Endothelial cell of hepatic sinusoid (primary cell): ENCODE measurements at regions not wholly inside any gene's neighbourhood (a gene's known extent, or its start where the extent isn't known, plus 50 kb on each side); places are given as distances from the start of the nearest gene placed in this dataset.

Experiments
- in situ Hi-C: cut with HindIII; loops from 2 replicates; pipeline ENCODE4 v1.10.0; 2017; ENCODE audit warnings: low sequenced_read_pairs

GRCh38 chr1:220979371-220979770 lies 100.1 kb downstream of the HLX start:
- in situ Hi-C loops, result no loop called here

DNA sequence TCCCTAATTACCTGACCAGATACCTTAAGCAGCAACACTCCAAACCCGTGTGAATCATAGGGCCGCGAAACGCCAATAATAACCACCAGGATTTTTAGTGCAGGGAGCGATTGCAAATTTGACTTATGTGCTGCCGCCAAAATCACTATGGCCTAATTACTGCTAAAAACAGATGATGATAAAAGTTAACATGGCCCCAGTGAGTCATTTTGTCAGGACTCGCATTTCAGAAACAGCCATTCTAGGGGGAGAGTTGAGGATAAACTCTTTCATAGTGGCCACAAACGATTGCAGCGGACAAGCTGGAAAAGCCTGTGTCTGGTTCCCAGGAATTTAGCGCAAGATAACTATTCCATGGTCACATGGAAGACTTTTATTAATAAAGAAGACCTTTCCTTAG lies 103.4 kb downstream of the HLX start:
- in situ Hi-C loops, result no loop called here

- in situ Hi-C loops, result no loop called here
Measured at GRCh38 chr1:220983877-220984635, 104.8 kb downstream of the HLX start.

GRCh38 chr1:220990427-220991339 lies 111.4 kb downstream of the HLX start:
- in situ Hi-C loops, result no loop called here

- in situ Hi-C loops, result no loop called here
Measured at GRCh38 chr1:220991506-220991905, 112.3 kb downstream of the HLX start.

GRCh38 chr1:220991959-220992704 lies 112.9 kb downstream of the HLX start:
- in situ Hi-C loops, result no loop called here

DNA sequence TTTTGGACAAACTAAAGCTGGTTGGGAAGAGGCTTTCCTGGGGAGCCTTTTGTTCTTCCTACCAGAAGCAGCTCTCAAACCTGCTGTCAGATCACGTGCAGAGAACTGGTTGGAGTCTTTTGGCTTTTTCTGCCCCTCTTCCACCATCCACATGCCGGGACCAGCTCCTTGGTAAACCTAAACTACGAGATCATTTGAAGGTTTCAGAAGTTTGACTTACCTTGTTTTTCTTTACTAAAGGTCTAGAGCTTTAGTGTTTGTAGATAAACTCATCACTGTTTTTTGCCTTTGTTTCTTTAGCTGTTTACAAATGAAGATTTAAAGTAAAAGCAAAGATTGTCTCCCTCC lies 113.4 kb downstream of the HLX start:
- in situ Hi-C loops, result no loop called here

DNA sequence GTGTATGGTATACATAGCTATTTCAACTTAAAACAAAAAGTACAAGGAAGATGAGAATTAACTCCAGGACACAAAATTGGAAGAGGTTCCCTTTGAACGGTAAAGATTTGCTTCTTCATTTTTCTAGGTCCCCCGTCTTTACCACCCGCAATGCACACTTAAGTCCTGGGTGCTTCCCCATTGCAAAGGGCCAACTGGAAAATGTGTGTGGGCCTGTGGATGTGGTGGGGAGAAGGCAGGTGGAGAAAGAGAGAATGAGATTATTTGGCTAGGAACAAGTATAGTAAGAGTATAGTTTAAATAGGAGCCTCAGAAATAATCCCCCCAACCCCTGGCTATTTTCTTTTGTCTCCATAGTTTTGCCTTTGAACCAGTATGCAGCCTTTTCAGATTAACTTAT lies 115.4 kb downstream of the HLX start:
- in situ Hi-C loops, result no loop called here

GRCh38 chr1:220997791-220998190 lies 118.5 kb downstream of the HLX start:
- in situ Hi-C loops, result no loop called here

DNA sequence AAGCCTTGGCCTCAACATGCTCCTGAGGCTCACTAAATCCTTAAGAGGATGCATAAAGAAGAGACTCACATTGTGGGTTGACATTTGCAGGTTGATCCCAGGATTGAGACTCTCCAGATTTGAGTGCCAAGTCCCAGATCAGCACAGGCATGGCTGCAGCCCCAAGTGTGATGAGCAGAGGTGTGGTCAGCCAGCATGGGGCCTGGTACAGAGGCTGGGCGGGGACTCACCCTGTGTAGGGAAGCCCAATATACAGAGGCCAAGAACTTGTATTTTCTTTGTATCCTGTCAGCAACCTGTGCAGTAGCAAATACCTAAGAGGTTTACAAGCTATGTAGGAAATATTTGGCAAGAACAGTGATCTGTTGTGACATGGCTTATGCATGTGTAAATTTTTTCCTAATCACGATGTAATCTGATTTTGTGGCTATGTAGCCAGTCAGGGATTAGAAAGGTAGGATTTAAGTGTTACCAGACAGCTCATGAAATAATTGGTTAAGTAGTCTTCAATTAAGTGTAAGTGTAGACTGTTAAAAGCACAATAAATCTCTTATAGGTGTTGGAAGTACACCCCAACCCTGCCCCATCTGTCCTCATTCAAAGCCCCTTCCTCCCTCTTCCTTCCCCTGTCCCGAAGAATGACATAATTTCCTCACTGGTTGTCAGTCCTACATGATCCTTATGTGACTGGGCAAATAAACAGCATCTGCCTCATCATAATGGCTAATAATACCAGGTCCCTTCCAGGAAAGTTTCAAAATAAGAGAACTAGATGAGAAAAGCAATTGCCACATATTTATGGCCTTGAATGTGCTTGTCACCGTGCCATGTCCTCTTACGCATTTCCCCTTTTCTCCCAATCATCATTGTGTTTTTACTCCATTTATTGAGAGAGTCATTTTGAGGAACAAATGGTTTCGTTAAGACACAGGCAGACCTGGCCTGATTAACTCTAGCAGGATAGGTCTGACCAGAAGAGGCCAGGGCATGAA lies 120.9 kb downstream of the HLX start:
- in situ Hi-C loops, result no loop called here

- in situ Hi-C loops, result no loop called here
Measured at GRCh38 chr1:221001167-221001566, 121.9 kb downstream of the HLX start.

DNA sequence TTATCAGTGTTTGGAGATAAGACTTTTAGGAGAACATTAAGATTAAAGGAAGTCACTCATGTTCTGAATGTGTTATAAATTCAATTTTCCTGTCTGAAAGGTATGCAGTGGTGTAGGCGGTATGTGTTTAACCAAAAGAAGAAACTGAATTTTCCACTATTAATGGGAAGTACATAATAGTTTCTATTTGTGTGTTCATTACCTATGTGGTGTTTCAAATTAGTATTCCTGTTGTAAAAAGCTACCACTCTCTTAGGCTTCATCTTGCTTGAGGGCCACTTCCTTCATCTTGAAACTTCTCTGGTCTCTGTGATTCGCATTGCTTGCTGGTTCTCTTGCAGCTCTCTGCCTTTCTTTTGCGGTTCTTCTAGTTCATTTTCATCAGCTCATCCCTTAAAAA lies 123.4 kb downstream of the HLX start:
- in situ Hi-C loops, result no loop called here

- in situ Hi-C loops, result no loop called here
Measured at GRCh38 chr1:221011145-221011544, 131.9 kb downstream of the HLX start.

DNA sequence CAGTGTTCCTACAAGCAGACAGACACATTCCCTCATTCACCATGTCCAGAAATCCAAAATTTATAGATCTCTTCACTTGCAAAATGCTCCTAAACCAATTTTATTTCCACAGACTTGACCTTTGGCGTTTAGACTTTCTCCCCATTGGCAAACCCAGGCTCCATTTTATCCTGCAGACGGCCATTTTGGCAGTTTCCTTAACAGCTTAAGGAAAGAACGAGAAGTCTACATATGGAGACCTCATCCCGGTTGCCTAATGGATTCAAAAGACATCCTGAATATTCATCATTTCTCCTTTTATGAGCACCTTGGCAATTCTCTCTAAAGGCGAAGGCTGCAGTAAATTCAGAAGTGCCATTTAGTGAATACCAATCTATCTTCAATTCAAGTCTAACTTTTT lies 132.9 kb downstream of the HLX start:
- in situ Hi-C loops, result no loop called here

- in situ Hi-C loops, result no loop called here
Measured at GRCh38 chr1:221013691-221014660, 134.7 kb downstream of the HLX start.

DNA sequence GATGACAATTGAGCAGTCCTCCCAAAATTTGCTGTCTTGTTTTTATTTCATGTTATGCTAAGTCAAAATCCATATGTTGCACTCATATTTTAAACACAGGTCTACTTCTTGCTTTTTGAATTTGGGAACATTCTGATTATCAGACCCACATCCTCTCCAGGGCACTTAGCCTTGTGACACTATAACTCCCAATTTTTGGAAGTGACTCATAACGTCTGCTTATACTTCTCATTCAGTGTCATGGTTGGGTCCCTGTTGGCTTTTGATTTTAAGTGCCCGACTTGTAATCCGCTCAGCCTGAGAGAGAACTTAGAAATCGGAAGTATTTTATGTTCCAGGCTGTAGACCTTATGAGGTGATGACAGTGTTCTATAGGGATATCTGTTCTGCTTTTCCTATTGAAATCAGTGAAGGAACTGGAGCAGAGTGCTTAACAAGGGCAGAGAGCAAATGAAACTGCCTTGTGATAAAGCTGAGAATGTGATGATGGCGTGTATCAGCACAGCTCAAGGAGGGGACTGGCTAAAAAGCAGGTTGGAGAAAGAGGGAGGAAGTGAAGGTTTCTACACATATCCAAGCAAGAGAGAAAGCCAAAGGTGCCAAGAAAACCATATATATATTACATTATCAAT lies 136.0 kb downstream of the HLX start:
- in situ Hi-C loops, result no loop called here

DNA sequence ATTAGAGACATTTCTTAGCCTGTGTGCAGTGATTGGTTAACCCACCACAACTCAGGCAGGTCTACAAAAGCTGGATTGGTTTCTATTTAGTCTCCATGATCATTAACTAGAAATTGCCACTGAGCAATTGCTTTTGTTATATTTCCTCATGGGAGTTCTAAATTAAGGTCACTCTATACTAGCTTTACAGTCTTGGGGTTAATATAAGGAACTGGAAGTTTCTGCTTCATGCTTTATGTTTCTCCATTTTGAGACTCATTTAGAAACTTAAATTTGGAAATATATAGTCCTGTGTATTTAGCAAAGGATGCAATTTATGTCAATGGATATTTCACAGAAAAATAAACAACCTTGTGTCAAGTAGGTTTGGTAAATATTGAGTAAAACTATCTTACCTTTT lies 137.5 kb downstream of the HLX start:
- in situ Hi-C loops, result no loop called here

- in situ Hi-C loops, result no loop called here
Measured at GRCh38 chr1:221018414-221018813, 139.2 kb downstream of the HLX start.

DNA sequence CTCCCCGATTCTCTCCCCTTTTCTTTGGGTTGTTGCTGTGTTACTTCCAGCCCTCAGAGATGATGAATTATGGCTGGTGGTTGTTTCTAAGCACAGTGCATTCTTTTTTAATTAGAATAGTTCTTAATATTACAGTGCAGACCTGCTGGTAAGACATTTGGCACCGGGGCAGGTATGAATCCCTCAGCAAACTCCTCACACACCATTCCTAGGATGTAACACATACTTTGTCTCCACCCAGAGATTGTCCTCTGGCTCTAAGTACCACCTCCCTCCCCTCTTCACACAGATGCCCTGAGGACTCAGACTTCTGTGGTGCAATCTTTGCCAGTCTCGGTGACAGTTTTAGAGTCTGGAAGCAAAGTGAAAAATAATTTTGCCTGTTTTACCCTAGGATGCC lies 143.1 kb downstream of the HLX start:
- in situ Hi-C loops, result no loop called here
